OCI-LY3 (cell line): ENCODE measurements at regions not wholly inside any gene's neighbourhood (a gene's known extent, or its start where the extent isn't known, plus 50 kb on each side); places are given as distances from the start of the nearest gene placed in this dataset.

Source experiments
- H2AFZ ChIP-seq: fragments of 200-600, 300-600 bp; shearing (Covaris generic); 2 replicates; pipeline ENCODE4 v1.6.0; 2014; ENCODE audit warnings: antibody characterized with exemption, low read depth, low read length
- H3K27ac ChIP-seq: fragments of 200-600, 300-600 bp; sonication (generic); 2 replicates; pipeline ENCODE4 v1.5.1; 2014; ENCODE audit warnings: mild to moderate bottlenecking, low read length, moderate library complexity, mixed read lengths
- H3K27me3 ChIP-seq: fragments of 200-600, 300-600 bp; sonication (generic); 2 replicates; pipeline ENCODE4 v1.6.1; 2014; ENCODE audit warnings: low read depth, low read length, mixed read lengths
- H3K36me3 ChIP-seq: fragments of 200-600, 300-600 bp; sonication (generic); replicated peaks from 2 replicates; pipeline ENCODE3; 2014; ENCODE audit warnings: low read depth, low read length, mixed read lengths
- H3K4me1 ChIP-seq: fragments of 300-600, 200-600 bp; sonication (generic); 2 replicates; pipeline ENCODE4 v1.6.1; 2014; ENCODE audit warnings: low read length, mixed read lengths
- H3K4me2 ChIP-seq: fragments of 200-600, 300-600 bp; sonication (generic); 2 replicates; pipeline ENCODE4 v1.6.1; 2014; ENCODE audit warnings: low read length, mixed read lengths
- H3K4me3 ChIP-seq: fragments of 300-600, 200-600 bp; sonication (generic); 2 replicates; pipeline ENCODE4 v1.5.1; 2014; ENCODE audit warnings: antibody characterized with exemption, mild to moderate bottlenecking, low read length, moderate library complexity
- H3K79me2 ChIP-seq: fragments of 300-600, 200-600 bp; shearing (Covaris generic); 2 replicates; pipeline ENCODE4 v1.6.1; 2014; ENCODE audit warnings: mild to moderate bottlenecking, low read length, mixed read lengths
- H3K9ac ChIP-seq: fragments of 300-600, 200-600 bp; shearing (Covaris generic); 2 replicates; pipeline ENCODE4 v1.6.0; 2014; ENCODE audit warnings: mild to moderate bottlenecking, low read length, moderate library complexity
- H3K9me3 ChIP-seq: fragments of 200-600, 300-600 bp; shearing (Covaris generic); 2 replicates; pipeline ENCODE4 v1.6.1; 2014; ENCODE audit warnings: low read length, mixed read lengths; ENCODE audit not compliant: insufficient read depth
- H4K20me1 ChIP-seq: fragments of 200-600, 300-600 bp; sonication (generic); 2 replicates; pipeline ENCODE4 v1.6.1; 2016; ENCODE audit warnings: low read length, mixed read lengths; ENCODE audit not compliant: insufficient read depth
- CTCF ChIP-seq: fragments of 200-600, 300-600 bp; sonication (generic); IDR thresholded peaks from 2 replicates; pipeline ENCODE4 v1.5.1; 2014; ENCODE audit warnings: antibody characterized with exemption, low read length, low read depth
- EZH2phosphoT487 ChIP-seq: fragments of 200-600 bp; shearing (Covaris generic); IDR thresholded peaks from 2 replicates; pipeline ENCODE4 v1.6.1; 2018; ENCODE audit warnings: antibody characterized with exemption, mixed run types, low read depth

GRCh38 chr21:38986806-38987632 lies 181.3 kb downstream of the ETS2 start:
- H3K27ac ChIP-seq: no peak overlapping the region
- H3K27me3 ChIP-seq: peaks cover 20% of the 10 kb centered on the region
- no peak overlapping the region for H3K4me3 ChIP-seq
- TF ChIP-seq EZH2phosphoT487 (no peak), CTCF (no peak)
- no peak overlapping the region for H3K4me2 ChIP-seq
- no peak overlapping the region for H2AFZ ChIP-seq
- H3K79me2 ChIP-seq: no peaks in the 10 kb centered on the region
- no peak overlapping the region for H3K9ac ChIP-seq
- no peaks in the 10 kb centered on the region for H3K36me3 ChIP-seq
- H3K4me1 ChIP-seq: no peaks in the 10 kb centered on the region
- H3K9me3 ChIP-seq: no peaks in the 10 kb centered on the region
- H4K20me1 ChIP-seq: no peaks in the 10 kb centered on the region

- Histone ChIP-seq H3K27me3 (peaks cover 20% of the 10 kb centered on the region), H4K20me1 (no peaks in the 10 kb centered on the region), H3K9ac (no peak overlapping the region), H3K4me2 (no peak overlapping the region), H3K36me3 (no peaks in the 10 kb centered on the region), H2AFZ (no peak overlapping the region), H3K27ac (no peak overlapping the region), H3K9me3 (no peaks in the 10 kb centered on the region), H3K79me2 (no peaks in the 10 kb centered on the region), H3K4me3 (no peak overlapping the region), H3K4me1 (no peaks in the 10 kb centered on the region)
- TF ChIP-seq EZH2phosphoT487: no peak
Measured at GRCh38 chr21:38986406-38986805, 180.7 kb downstream of the ETS2 start.

GRCh38 chr21:38985568-38986378 lies 180.0 kb downstream of the ETS2 start:
- Histone ChIP-seq H3K79me2 (no peaks in the 10 kb centered on the region), H3K4me2 (no peak overlapping the region), H2AFZ (no peak overlapping the region), H3K9me3 (no peaks in the 10 kb centered on the region), H3K9ac (no peak overlapping the region), H3K4me3 (no peak overlapping the region), H3K27ac (no peak overlapping the region), H4K20me1 (no peaks in the 10 kb centered on the region), H3K27me3 (peaks cover 16% of the 10 kb centered on the region; the same call in 1 of the 2 replicates), H3K36me3 (no peaks in the 10 kb centered on the region), H3K4me1 (no peaks in the 10 kb centered on the region)
- TF ChIP-seq CTCF: no peak
- no peak for TF ChIP-seq EZH2phosphoT487

GRCh38 chr21:38984982-38985567 lies 179.3 kb downstream of the ETS2 start:
- no peaks in the 10 kb centered on the region for H3K36me3 ChIP-seq
- no peak overlapping the region for H3K27ac ChIP-seq
- no peaks in the 10 kb centered on the region for H3K4me1 ChIP-seq
- no peaks in the 10 kb centered on the region for H3K9me3 ChIP-seq
- peaks cover 13% of the 10 kb centered on the region; the same call in 1 of the 2 replicates for H3K27me3 ChIP-seq
- no peak overlapping the region for H2AFZ ChIP-seq
- no peak overlapping the region for H3K4me3 ChIP-seq
- no peaks in the 10 kb centered on the region for H3K79me2 ChIP-seq
- TF ChIP-seq CTCF: no peak
- no peak for TF ChIP-seq EZH2phosphoT487
- H4K20me1 ChIP-seq: no peaks in the 10 kb centered on the region
- no peak overlapping the region for H3K9ac ChIP-seq
- no peak overlapping the region for H3K4me2 ChIP-seq
